H9 (cell line): ENCODE measurements at regions not wholly inside any gene's neighbourhood (a gene's known extent, or its start where the extent isn't known, plus 50 kb on each side); places are given as distances from the start of the nearest gene placed in this dataset.
A peak's percentile ranks its signal among the peaks of the same experiment; 100 is the strongest.

ENCODE experiments used
- DNase-seq: peaks from one replicate; pipeline ENCODE4 v3.0.0-alpha.2; 2017
- H2AFZ ChIP-seq: one replicate; pipeline ENCODE4 v1.6.1; 2013; ENCODE audit warnings: mild to moderate bottlenecking, low read length, control low read depth, moderate library complexity
- H2AK5ac ChIP-seq: 2 replicates; pipeline ENCODE4 v1.6.1; 2013; ENCODE audit warnings: low read length, control low read depth, mixed read lengths; ENCODE audit not compliant: insufficient read length
- H2BK120ac ChIP-seq: one replicate; pipeline ENCODE4 v1.6.1; 2013; ENCODE audit warnings: low read depth, mild to moderate bottlenecking, low read length, control low read depth, inconsistent platforms; ENCODE audit not compliant: poor library complexity, severe bottlenecking
- H2BK12ac ChIP-seq: 2 replicates; pipeline ENCODE4 v1.6.1; 2013; ENCODE audit warnings: low read length, control low read depth, mixed read lengths, low read depth; ENCODE audit not compliant: insufficient read length
- H2BK15ac ChIP-seq: 2 replicates; pipeline ENCODE4 v1.6.1; 2013; ENCODE audit warnings: low read depth, low read length, control low read depth
- H2BK20ac ChIP-seq: one replicate; pipeline ENCODE4 v1.6.1; 2013; ENCODE audit warnings: low read depth, mild to moderate bottlenecking, low read length, control low read depth, inconsistent platforms; ENCODE audit not compliant: poor library complexity, severe bottlenecking
- H2BK5ac ChIP-seq: 2 replicates; pipeline ENCODE4 v1.6.1; 2013; ENCODE audit warnings: low read length, control low read depth, mixed read lengths; ENCODE audit not compliant: insufficient read length
- H3K14ac ChIP-seq: 2 replicates; pipeline ENCODE4 v1.6.1; 2013; ENCODE audit warnings: low read length, control low read depth; ENCODE audit not compliant: insufficient read depth
- H3K18ac ChIP-seq: 2 replicates; pipeline ENCODE4 v1.6.1; 2013; ENCODE audit warnings: low read depth, mild to moderate bottlenecking, mixed read lengths, low read length, control low read depth; ENCODE audit not compliant: insufficient read length
- H3K23ac ChIP-seq: 2 replicates; pipeline ENCODE4 v1.6.1; 2013; ENCODE audit warnings: low read length, control low read depth, mixed read lengths, low read depth; ENCODE audit not compliant: insufficient read length
- H3K23me2 ChIP-seq: 2 replicates; pipeline ENCODE4 v1.6.1; 2013; ENCODE audit warnings: low read depth, mild to moderate bottlenecking, mixed read lengths, low read length, control low read depth; ENCODE audit not compliant: insufficient read length, poor library complexity, severe bottlenecking
- H3K27ac ChIP-seq: 2 replicates; pipeline ENCODE4 v1.5.1; 2013; ENCODE audit warnings: low read length, control low read depth, mixed read lengths, low read depth; ENCODE audit not compliant: insufficient read length
- H3K27me3 ChIP-seq: 2 replicates; pipeline ENCODE4 v1.6.1; 2013; ENCODE audit warnings: low read length, control low read depth, inconsistent platforms; ENCODE audit not compliant: insufficient read depth
- H3K4ac ChIP-seq: 2 replicates; pipeline ENCODE4 v1.6.1; 2013; ENCODE audit warnings: low read depth, mild to moderate bottlenecking, control low read depth, inconsistent platforms, low read length, moderate library complexity
- H3K4me1 ChIP-seq: 2 replicates; pipeline ENCODE4 v1.6.1; 2013; ENCODE audit warnings: low read length, control low read depth, inconsistent platforms; ENCODE audit not compliant: insufficient read depth
- H3K4me2 ChIP-seq: 2 replicates; pipeline ENCODE4 v1.6.1; 2013; ENCODE audit warnings: low read length, control low read depth, mixed read lengths; ENCODE audit not compliant: insufficient read length, insufficient read depth
- H3K56ac ChIP-seq: 2 replicates; pipeline ENCODE4 v1.6.1; 2013; ENCODE audit warnings: low read depth, mild to moderate bottlenecking, mixed read lengths, low read length, control low read depth; ENCODE audit not compliant: insufficient read length
- H3K79me1 ChIP-seq: 2 replicates; pipeline ENCODE4 v1.6.1; 2013; ENCODE audit warnings: low read depth, mild to moderate bottlenecking, moderate library complexity, low read length, control low read depth, inconsistent platforms; ENCODE audit not compliant: insufficient read depth, poor library complexity, severe bottlenecking
- H3K79me2 ChIP-seq: 2 replicates; pipeline ENCODE4 v1.6.1; 2013; ENCODE audit warnings: low read length, control low read depth, inconsistent platforms; ENCODE audit not compliant: insufficient read depth
- H3K9ac ChIP-seq: 2 replicates; pipeline ENCODE4 v1.6.1; 2013; ENCODE audit warnings: low read length, control low read depth, mixed read lengths; ENCODE audit not compliant: insufficient read length; ENCODE audit errors: extremely low read depth
- H3K9me3 ChIP-seq: one replicate; pipeline ENCODE4 v1.6.1; 2013; ENCODE audit warnings: low read depth, low read length, inconsistent platforms; ENCODE audit not compliant: control insufficient read depth
- H3T11ph ChIP-seq: one replicate; pipeline ENCODE4 v1.6.1; 2013; ENCODE audit warnings: mild to moderate bottlenecking, low read length, control low read depth, inconsistent platforms
- H4K20me1 ChIP-seq: one replicate; pipeline ENCODE4 v1.6.1; 2013; ENCODE audit not compliant: control insufficient read depth, insufficient read length, insufficient read depth
- H4K5ac ChIP-seq: 2 replicates; pipeline ENCODE4 v1.6.1; 2013; ENCODE audit warnings: low read depth, mild to moderate bottlenecking, mixed read lengths, low read length, control low read depth; ENCODE audit not compliant: insufficient read length
- H4K8ac ChIP-seq: replicated peaks from 2 replicates; pipeline ENCODE4 v1.6.1; 2013; ENCODE audit warnings: low read length, control low read depth, mixed read lengths, low read depth; ENCODE audit not compliant: insufficient read length
- H4K91ac ChIP-seq: 2 replicates; pipeline ENCODE4 v1.6.1; 2013; ENCODE audit warnings: low read depth, mild to moderate bottlenecking, moderate library complexity, mixed read lengths, low read length, control low read depth; ENCODE audit not compliant: insufficient read length
- H3K27ac Mint-ChIP-seq, 3 experiments: 2 replicates in 2 of 3; 3 replicates in 1 of 3; pipeline ENCODE4 v1.8.0; 2020 to 2021; ENCODE audit warnings: mixed read lengths in 3 of 3, mild to moderate bottlenecking in 1 of 3, moderate library complexity in 1 of 3
- H3K27me3 Mint-ChIP-seq: 2 replicates; pipeline ENCODE4 v1.8.0; 2021; ENCODE audit warnings: low read depth, mild to moderate bottlenecking, moderate library complexity, mixed read lengths
- H3K36me3 Mint-ChIP-seq, 3 experiments: 2 replicates in 2 of 3; 3 replicates in 1 of 3; pipeline ENCODE4 v1.8.0; 2020 to 2021; ENCODE audit warnings: low read depth in 3 of 3, mixed read lengths in 3 of 3; ENCODE audit not compliant: insufficient read depth in 1 of 3
- H3K4me1 Mint-ChIP-seq, 2 experiments: 2 replicates each; pipeline ENCODE4 v1.8.0; 2020; ENCODE audit warnings: mixed read lengths in 2 of 2
- H3K4me3 Mint-ChIP-seq, 2 experiments: 2 replicates in 1 of 2; 3 replicates in 1 of 2; pipeline ENCODE4 v1.8.0; 2020 to 2021; ENCODE audit warnings: mild to moderate bottlenecking in 2 of 2, mixed read lengths in 2 of 2, moderate library complexity in 1 of 2
- H3K9me3 Mint-ChIP-seq, 2 experiments: 2 replicates in 1 of 2; 3 replicates in 1 of 2; pipeline ENCODE4 v1.8.0; 2020; ENCODE audit warnings: mild to moderate bottlenecking in 2 of 2, mixed read lengths in 2 of 2, moderate library complexity in 1 of 2
- WGBS: extraction: QIAGEN DNeasy Blood & Tissue Kit; methylation state at CpG from one replicate; pipeline ENCODE4 v1.1.7; 2013; ENCODE audit warnings: missing lambda C conversion rate, low lambda C conversion rate, mixed read lengths; ENCODE audit not compliant: insufficient read length; ENCODE audit errors: extremely low coverage; 5-methylcytosine and 5-hydroxymethylcytosine counted together
- TF ChIP-seq, protein P1 (sequence below): fragments of 200-600 bp; sonication (generic); conservative IDR thresholded peaks from 3 replicates; pipeline ENCODE4 v1.8.0; 2021; ENCODE audit warnings: antibody characterized with exemption, mild to moderate bottlenecking

DNA sequence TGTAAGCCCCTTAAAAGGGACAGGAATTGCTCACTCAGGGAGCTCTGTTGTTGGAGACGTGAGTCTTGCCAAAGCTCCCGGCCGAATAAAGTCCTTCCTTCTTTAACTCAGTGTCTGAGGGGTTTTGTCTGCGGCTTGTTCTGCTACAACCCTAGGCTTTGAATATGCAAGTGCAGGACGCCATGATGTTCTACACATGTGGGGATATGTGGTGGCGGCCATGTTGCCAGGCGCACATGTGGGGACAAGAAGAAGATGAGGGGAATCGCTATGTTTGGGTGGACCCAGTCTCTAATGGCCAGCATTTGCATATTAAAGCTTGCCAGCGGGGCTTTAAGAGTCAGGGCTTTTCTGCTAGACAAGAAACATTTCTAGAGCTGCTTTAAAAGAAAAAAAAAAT, 96.8 kb upstream of the CA10 start:
- no peak overlapping the region for H2BK20ac ChIP-seq
- no peak overlapping the region for H3K56ac ChIP-seq
- H3K4me1 ChIP-seq, result peaks cover 3% of the 10 kb centered on the region; the same call in 1 of the 2 replicates
- H3K27me3 Mint-ChIP-seq, result no peaks in the 10 kb centered on the region
- H2AK5ac ChIP-seq, result no peak overlapping the region
- no peaks in the 10 kb centered on the region; a peak in 1 of 5 replicates for H3K9me3 Mint-ChIP-seq
- H3K4ac ChIP-seq, result no peak overlapping the region
- H2BK12ac ChIP-seq, result no peak overlapping the region
- no peak overlapping the region for H3K4me3 Mint-ChIP-seq
- no peak overlapping the region for H3K27ac Mint-ChIP-seq
- no peak overlapping the region for H3K23ac ChIP-seq
- no peak overlapping the region for H2BK120ac ChIP-seq
- H3K18ac ChIP-seq, result no peak overlapping the region
- H2AFZ ChIP-seq, result no peak overlapping the region
- no peaks in the 10 kb centered on the region for H4K20me1 ChIP-seq
- H3K9ac ChIP-seq, result no peak overlapping the region
- no peak overlapping the region for H3K27ac ChIP-seq
- TF ChIP-seq, protein P1, sequence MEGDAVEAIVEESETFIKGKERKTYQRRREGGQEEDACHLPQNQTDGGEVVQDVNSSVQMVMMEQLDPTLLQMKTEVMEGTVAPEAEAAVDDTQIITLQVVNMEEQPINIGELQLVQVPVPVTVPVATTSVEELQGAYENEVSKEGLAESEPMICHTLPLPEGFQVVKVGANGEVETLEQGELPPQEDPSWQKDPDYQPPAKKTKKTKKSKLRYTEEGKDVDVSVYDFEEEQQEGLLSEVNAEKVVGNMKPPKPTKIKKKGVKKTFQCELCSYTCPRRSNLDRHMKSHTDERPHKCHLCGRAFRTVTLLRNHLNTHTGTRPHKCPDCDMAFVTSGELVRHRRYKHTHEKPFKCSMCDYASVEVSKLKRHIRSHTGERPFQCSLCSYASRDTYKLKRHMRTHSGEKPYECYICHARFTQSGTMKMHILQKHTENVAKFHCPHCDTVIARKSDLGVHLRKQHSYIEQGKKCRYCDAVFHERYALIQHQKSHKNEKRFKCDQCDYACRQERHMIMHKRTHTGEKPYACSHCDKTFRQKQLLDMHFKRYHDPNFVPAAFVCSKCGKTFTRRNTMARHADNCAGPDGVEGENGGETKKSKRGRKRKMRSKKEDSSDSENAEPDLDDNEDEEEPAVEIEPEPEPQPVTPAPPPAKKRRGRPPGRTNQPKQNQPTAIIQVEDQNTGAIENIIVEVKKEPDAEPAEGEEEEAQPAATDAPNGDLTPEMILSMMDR, result no peak
- no peaks in the 10 kb centered on the region for H3K23me2 ChIP-seq
- no peak overlapping the region for H3K4me2 ChIP-seq
- H3T11ph ChIP-seq, result no peak overlapping the region
- no peak overlapping the region for H4K91ac ChIP-seq
- no CpG with 5 or more reads among the region's 9 CpGs for WGBS
- H3K27me3 ChIP-seq, result no peaks in the 10 kb centered on the region
- no peaks in the 10 kb centered on the region for H3K79me2 ChIP-seq
- DNase-seq, result peak; percentile 34
- no peak overlapping the region for H4K8ac ChIP-seq
- no peaks in the 10 kb centered on the region for H3K36me3 Mint-ChIP-seq
- no peak overlapping the region for H2BK15ac ChIP-seq
- no peak overlapping the region for H4K5ac ChIP-seq
- no peaks in the 10 kb centered on the region for H3K9me3 ChIP-seq
- H3K4me1 Mint-ChIP-seq, result peaks cover 7 to 13% of the 10 kb centered on the region in 2 experiments
- H3K79me1 ChIP-seq, result no peaks in the 10 kb centered on the region
- H2BK5ac ChIP-seq, result no peak overlapping the region
- no peak overlapping the region for H3K14ac ChIP-seq
